SU-DHL-6 (cell line): ENCODE measurements at regions not wholly inside any gene's neighbourhood (a gene's known extent, or its start where the extent isn't known, plus 50 kb on each side); places are given as distances from the start of the nearest gene placed in this dataset.

ENCODE experiments used
- EZH2phosphoT487 ChIP-seq: fragments of 200-600 bp; sonication (generic), shearing (Covaris generic); conservative IDR thresholded peaks from 2 replicates; pipeline ENCODE4 v1.6.1; 2018; ENCODE audit warnings: mild to moderate bottlenecking, antibody characterized with exemption, low read length, moderate library complexity, mixed read lengths
- TF ChIP-seq, protein P1 (sequence below): fragments of 200-600 bp; sonication (generic); IDR thresholded peaks from one replicate; pipeline ENCODE4 v1.5.1; 2017; ENCODE audit warnings: antibody characterized with exemption, mild to moderate bottlenecking, low read length, moderate library complexity; ENCODE audit not compliant: insufficient read depth, poor library complexity, severe bottlenecking

DNA sequence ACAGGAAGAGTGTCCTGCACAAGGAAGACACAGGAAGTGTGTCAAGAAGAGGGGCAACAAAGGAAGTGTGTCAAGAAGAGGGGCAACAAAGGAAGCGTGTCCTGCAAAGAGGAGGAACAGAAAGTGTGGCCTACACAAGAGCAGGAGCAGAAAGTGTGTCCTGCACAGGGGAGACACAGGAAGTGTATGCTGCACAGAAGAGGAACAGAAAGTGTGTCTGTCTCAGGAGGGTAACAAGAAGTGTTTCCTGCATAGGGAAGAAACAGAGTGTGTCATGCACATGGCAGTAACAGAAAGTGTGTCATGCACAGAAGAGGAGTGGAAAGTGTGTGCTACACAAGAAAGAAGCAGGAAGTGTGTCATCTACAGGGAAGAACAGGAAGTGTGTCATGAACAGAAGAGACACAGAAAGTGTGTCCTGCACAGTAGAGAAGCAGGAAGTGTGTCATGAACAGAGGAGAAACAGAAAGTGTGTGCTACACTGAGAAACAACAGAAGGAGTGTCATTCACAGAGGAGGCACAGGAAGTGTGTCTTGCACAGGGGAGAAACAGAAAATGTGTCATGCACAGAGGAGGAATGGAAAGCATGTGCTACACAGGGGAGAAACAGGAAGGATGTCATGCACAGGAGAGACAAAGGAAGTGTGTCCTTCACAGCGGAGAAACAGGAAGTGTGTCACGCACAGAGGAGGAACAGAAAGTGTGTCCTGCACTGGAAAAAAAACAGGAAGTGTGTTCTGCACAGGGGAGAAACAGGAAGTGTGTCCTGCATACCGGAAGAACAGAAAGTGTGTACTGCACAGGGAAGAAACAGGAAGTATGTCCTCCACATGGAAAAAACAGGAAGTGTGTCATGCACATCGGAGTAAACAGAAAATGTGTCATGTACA lies 526.4 kb upstream of the PRKX start:
- TF ChIP-seq EZH2phosphoT487 = no peak
- TF ChIP-seq, protein P1, sequence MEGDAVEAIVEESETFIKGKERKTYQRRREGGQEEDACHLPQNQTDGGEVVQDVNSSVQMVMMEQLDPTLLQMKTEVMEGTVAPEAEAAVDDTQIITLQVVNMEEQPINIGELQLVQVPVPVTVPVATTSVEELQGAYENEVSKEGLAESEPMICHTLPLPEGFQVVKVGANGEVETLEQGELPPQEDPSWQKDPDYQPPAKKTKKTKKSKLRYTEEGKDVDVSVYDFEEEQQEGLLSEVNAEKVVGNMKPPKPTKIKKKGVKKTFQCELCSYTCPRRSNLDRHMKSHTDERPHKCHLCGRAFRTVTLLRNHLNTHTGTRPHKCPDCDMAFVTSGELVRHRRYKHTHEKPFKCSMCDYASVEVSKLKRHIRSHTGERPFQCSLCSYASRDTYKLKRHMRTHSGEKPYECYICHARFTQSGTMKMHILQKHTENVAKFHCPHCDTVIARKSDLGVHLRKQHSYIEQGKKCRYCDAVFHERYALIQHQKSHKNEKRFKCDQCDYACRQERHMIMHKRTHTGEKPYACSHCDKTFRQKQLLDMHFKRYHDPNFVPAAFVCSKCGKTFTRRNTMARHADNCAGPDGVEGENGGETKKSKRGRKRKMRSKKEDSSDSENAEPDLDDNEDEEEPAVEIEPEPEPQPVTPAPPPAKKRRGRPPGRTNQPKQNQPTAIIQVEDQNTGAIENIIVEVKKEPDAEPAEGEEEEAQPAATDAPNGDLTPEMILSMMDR = no peak
